H9 (cell line): ENCODE measurements at regions not wholly inside any gene's neighbourhood (a gene's known extent, or its start where the extent isn't known, plus 50 kb on each side); places are given as distances from the start of the nearest gene placed in this dataset.

Experiments used
- DNase-seq: peaks from one replicate; pipeline ENCODE4 v3.0.0-alpha.2; 2017
- H2AFZ ChIP-seq: one replicate; pipeline ENCODE4 v1.6.1; 2013; ENCODE audit warnings: mild to moderate bottlenecking, low read length, control low read depth, moderate library complexity
- H2AK5ac ChIP-seq: 2 replicates; pipeline ENCODE4 v1.6.1; 2013; ENCODE audit warnings: low read length, control low read depth, mixed read lengths; ENCODE audit not compliant: insufficient read length
- H2BK120ac ChIP-seq: one replicate; pipeline ENCODE4 v1.6.1; 2013; ENCODE audit warnings: low read depth, mild to moderate bottlenecking, low read length, control low read depth, inconsistent platforms; ENCODE audit not compliant: poor library complexity, severe bottlenecking
- H2BK12ac ChIP-seq: 2 replicates; pipeline ENCODE4 v1.6.1; 2013; ENCODE audit warnings: low read length, control low read depth, mixed read lengths, low read depth; ENCODE audit not compliant: insufficient read length
- H2BK15ac ChIP-seq: 2 replicates; pipeline ENCODE4 v1.6.1; 2013; ENCODE audit warnings: low read depth, low read length, control low read depth
- H2BK20ac ChIP-seq: one replicate; pipeline ENCODE4 v1.6.1; 2013; ENCODE audit warnings: low read depth, mild to moderate bottlenecking, low read length, control low read depth, inconsistent platforms; ENCODE audit not compliant: poor library complexity, severe bottlenecking
- H2BK5ac ChIP-seq: 2 replicates; pipeline ENCODE4 v1.6.1; 2013; ENCODE audit warnings: low read length, control low read depth, mixed read lengths; ENCODE audit not compliant: insufficient read length
- H3K14ac ChIP-seq: 2 replicates; pipeline ENCODE4 v1.6.1; 2013; ENCODE audit warnings: low read length, control low read depth; ENCODE audit not compliant: insufficient read depth
- H3K18ac ChIP-seq: 2 replicates; pipeline ENCODE4 v1.6.1; 2013; ENCODE audit warnings: low read depth, mild to moderate bottlenecking, mixed read lengths, low read length, control low read depth; ENCODE audit not compliant: insufficient read length
- H3K23ac ChIP-seq: 2 replicates; pipeline ENCODE4 v1.6.1; 2013; ENCODE audit warnings: low read length, control low read depth, mixed read lengths, low read depth; ENCODE audit not compliant: insufficient read length
- H3K23me2 ChIP-seq: 2 replicates; pipeline ENCODE4 v1.6.1; 2013; ENCODE audit warnings: low read depth, mild to moderate bottlenecking, mixed read lengths, low read length, control low read depth; ENCODE audit not compliant: insufficient read length, poor library complexity, severe bottlenecking
- H3K27ac ChIP-seq: 2 replicates; pipeline ENCODE4 v1.5.1; 2013; ENCODE audit warnings: low read length, control low read depth, mixed read lengths, low read depth; ENCODE audit not compliant: insufficient read length
- H3K27me3 ChIP-seq: 2 replicates; pipeline ENCODE4 v1.6.1; 2013; ENCODE audit warnings: low read length, control low read depth, inconsistent platforms; ENCODE audit not compliant: insufficient read depth
- H3K4ac ChIP-seq: 2 replicates; pipeline ENCODE4 v1.6.1; 2013; ENCODE audit warnings: low read depth, mild to moderate bottlenecking, control low read depth, inconsistent platforms, low read length, moderate library complexity
- H3K4me1 ChIP-seq: 2 replicates; pipeline ENCODE4 v1.6.1; 2013; ENCODE audit warnings: low read length, control low read depth, inconsistent platforms; ENCODE audit not compliant: insufficient read depth
- H3K4me2 ChIP-seq: 2 replicates; pipeline ENCODE4 v1.6.1; 2013; ENCODE audit warnings: low read length, control low read depth, mixed read lengths; ENCODE audit not compliant: insufficient read length, insufficient read depth
- H3K56ac ChIP-seq: 2 replicates; pipeline ENCODE4 v1.6.1; 2013; ENCODE audit warnings: low read depth, mild to moderate bottlenecking, mixed read lengths, low read length, control low read depth; ENCODE audit not compliant: insufficient read length
- H3K79me1 ChIP-seq: 2 replicates; pipeline ENCODE4 v1.6.1; 2013; ENCODE audit warnings: low read depth, mild to moderate bottlenecking, moderate library complexity, low read length, control low read depth, inconsistent platforms; ENCODE audit not compliant: insufficient read depth, poor library complexity, severe bottlenecking
- H3K79me2 ChIP-seq: 2 replicates; pipeline ENCODE4 v1.6.1; 2013; ENCODE audit warnings: low read length, control low read depth, inconsistent platforms; ENCODE audit not compliant: insufficient read depth
- H3K9ac ChIP-seq: 2 replicates; pipeline ENCODE4 v1.6.1; 2013; ENCODE audit warnings: low read length, control low read depth, mixed read lengths; ENCODE audit not compliant: insufficient read length; ENCODE audit errors: extremely low read depth
- H3K9me3 ChIP-seq: one replicate; pipeline ENCODE4 v1.6.1; 2013; ENCODE audit warnings: low read depth, low read length, inconsistent platforms; ENCODE audit not compliant: control insufficient read depth
- H3T11ph ChIP-seq: one replicate; pipeline ENCODE4 v1.6.1; 2013; ENCODE audit warnings: mild to moderate bottlenecking, low read length, control low read depth, inconsistent platforms
- H4K20me1 ChIP-seq: one replicate; pipeline ENCODE4 v1.6.1; 2013; ENCODE audit not compliant: control insufficient read depth, insufficient read length, insufficient read depth
- H4K5ac ChIP-seq: 2 replicates; pipeline ENCODE4 v1.6.1; 2013; ENCODE audit warnings: low read depth, mild to moderate bottlenecking, mixed read lengths, low read length, control low read depth; ENCODE audit not compliant: insufficient read length
- H4K8ac ChIP-seq: replicated peaks from 2 replicates; pipeline ENCODE4 v1.6.1; 2013; ENCODE audit warnings: low read length, control low read depth, mixed read lengths, low read depth; ENCODE audit not compliant: insufficient read length
- H4K91ac ChIP-seq: 2 replicates; pipeline ENCODE4 v1.6.1; 2013; ENCODE audit warnings: low read depth, mild to moderate bottlenecking, moderate library complexity, mixed read lengths, low read length, control low read depth; ENCODE audit not compliant: insufficient read length
- H3K27ac Mint-ChIP-seq, 3 experiments: 2 replicates in 2 of 3; 3 replicates in 1 of 3; pipeline ENCODE4 v1.8.0; 2020 to 2021; ENCODE audit warnings: mixed read lengths in 3 of 3, mild to moderate bottlenecking in 1 of 3, moderate library complexity in 1 of 3
- H3K27me3 Mint-ChIP-seq: 2 replicates; pipeline ENCODE4 v1.8.0; 2021; ENCODE audit warnings: low read depth, mild to moderate bottlenecking, moderate library complexity, mixed read lengths
- H3K36me3 Mint-ChIP-seq, 3 experiments: 2 replicates in 2 of 3; 3 replicates in 1 of 3; pipeline ENCODE4 v1.8.0; 2020 to 2021; ENCODE audit warnings: low read depth in 3 of 3, mixed read lengths in 3 of 3; ENCODE audit not compliant: insufficient read depth in 1 of 3
- H3K4me1 Mint-ChIP-seq, 2 experiments: 2 replicates each; pipeline ENCODE4 v1.8.0; 2020; ENCODE audit warnings: mixed read lengths in 2 of 2
- H3K4me3 Mint-ChIP-seq, 2 experiments: 2 replicates in 1 of 2; 3 replicates in 1 of 2; pipeline ENCODE4 v1.8.0; 2020 to 2021; ENCODE audit warnings: mild to moderate bottlenecking in 2 of 2, mixed read lengths in 2 of 2, moderate library complexity in 1 of 2
- H3K9me3 Mint-ChIP-seq, 2 experiments: 2 replicates in 1 of 2; 3 replicates in 1 of 2; pipeline ENCODE4 v1.8.0; 2020; ENCODE audit warnings: mild to moderate bottlenecking in 2 of 2, mixed read lengths in 2 of 2, moderate library complexity in 1 of 2
- CTCF ChIP-seq: fragments of 200-600 bp; sonication (generic); conservative IDR thresholded peaks from 3 replicates; pipeline ENCODE4 v1.8.0; 2021; ENCODE audit warnings: antibody characterized with exemption, mild to moderate bottlenecking
- WGBS: extraction: QIAGEN DNeasy Blood & Tissue Kit; methylation state at CpG from one replicate; pipeline ENCODE4 v1.1.7; 2013; ENCODE audit warnings: missing lambda C conversion rate, low lambda C conversion rate, mixed read lengths; ENCODE audit not compliant: insufficient read length; ENCODE audit errors: extremely low coverage; 5-methylcytosine and 5-hydroxymethylcytosine counted together

- Histone ChIP-seq H2AFZ (no peak overlapping the region), H4K20me1 (no peaks in the 10 kb centered on the region), H3K4me1 (peaks cover 9% of the 10 kb centered on the region; the same call in 1 of the 2 replicates), H3K79me2 (no peaks in the 10 kb centered on the region), H3T11ph (no peak overlapping the region), H2BK15ac (no peak overlapping the region), H3K9me3 (no peaks in the 10 kb centered on the region), H3K9ac (no peak overlapping the region), H4K91ac (no peak overlapping the region), H3K23me2 (no peaks in the 10 kb centered on the region), H3K4me2 (no peak overlapping the region), H4K5ac (no peak overlapping the region), H3K56ac (no peak overlapping the region), H2BK5ac (no peak overlapping the region), H3K27ac (no peak overlapping the region), H2BK120ac (no peak overlapping the region), H3K23ac (no peak overlapping the region), H4K8ac (no peak overlapping the region), H3K18ac (no peak overlapping the region), H2BK12ac (no peak overlapping the region), H3K79me1 (no peaks in the 10 kb centered on the region), H2BK20ac (no peak overlapping the region), H3K14ac (no peak overlapping the region), H3K27me3 (no peaks in the 10 kb centered on the region), H2AK5ac (no peak overlapping the region), H3K4ac (no peak overlapping the region)
- H3K9me3 Mint-ChIP-seq, result peaks cover 0 to 2% of the 10 kb centered on the region in 2 experiments; a peak in 2 of 5 replicates
- no peak for TF ChIP-seq CTCF
- no peak for DNase-seq
- H3K4me3 Mint-ChIP-seq, result no peak overlapping the region
- H3K4me1 Mint-ChIP-seq, result peaks cover 28 to 36% of the 10 kb centered on the region in 2 experiments
- H3K27me3 Mint-ChIP-seq, result no peaks in the 10 kb centered on the region
- WGBS, result no CpG with 5 or more reads among the region's 2 CpGs
- H3K27ac Mint-ChIP-seq, result no peak overlapping the region
- H3K36me3 Mint-ChIP-seq, result peaks cover 0 to 5% (median 3%) of the 10 kb centered on the region in 3 experiments; a peak in 1 of 7 replicates
Observed at GRCh38 chr20:11453430-11453829, 464.3 kb upstream of the BTBD3 start.
